ENCODE measurements at regions not wholly inside any gene's neighbourhood (a gene's known extent, or its start where the extent isn't known, plus 50 kb on each side); places are given as distances from the start of the nearest gene placed in this dataset.

GRCh38 chr10:1923586-1923985 lies 186.3 kb upstream of the ADARB2 start:
- H3K9ac ChIP-seq (ENCODE audit: extremely low read depth, insufficient read length, low read length), result no peak overlapping the region
- H3K27ac Mint-ChIP-seq, result no peak overlapping the region
- no peaks in the 10 kb centered on the region for H3K36me3 Mint-ChIP-seq (ENCODE audit: insufficient read depth in 1 of 3, low read depth in 3 of 3)
- H3K79me1 ChIP-seq (ENCODE audit: insufficient read depth, low read depth, low read length, poor library complexity, severe bottlenecking), result no peaks in the 10 kb centered on the region
- no peak for DNase-seq
- H3K27me3 Mint-ChIP-seq (ENCODE audit: low read depth), result no peaks in the 10 kb centered on the region
- no peak overlapping the region for H2BK20ac ChIP-seq (ENCODE audit: low read depth, low read length, poor library complexity, severe bottlenecking)
- no peak overlapping the region for H4K91ac ChIP-seq (ENCODE audit: insufficient read length, low read depth, low read length)
- H3K18ac ChIP-seq (ENCODE audit: insufficient read length, low read depth, low read length), result no peak overlapping the region
- H2BK5ac ChIP-seq (ENCODE audit: insufficient read length, low read length), result no peak overlapping the region
- H3K4me1 Mint-ChIP-seq, result peaks cover 4 to 9% of the 10 kb centered on the region in 2 experiments; a peak in 3 of 4 replicates
- no peak overlapping the region for H3K4ac ChIP-seq (ENCODE audit: low read depth, low read length)
- no peak overlapping the region for H4K8ac ChIP-seq (replicated peaks; ENCODE audit: insufficient read length, low read depth, low read length)
- no peak overlapping the region for H3K4me2 ChIP-seq (ENCODE audit: insufficient read depth, insufficient read length, low read length)
- no peaks in the 10 kb centered on the region for H3K9me3 Mint-ChIP-seq
- H4K5ac ChIP-seq (ENCODE audit: insufficient read length, low read depth, low read length), result no peak overlapping the region
- no peaks in the 10 kb centered on the region for H3K9me3 ChIP-seq (ENCODE audit: control insufficient read depth, low read depth, low read length)
- no peak overlapping the region for H3K27ac ChIP-seq (ENCODE audit: insufficient read length, low read depth, low read length)
- H2BK15ac ChIP-seq (ENCODE audit: low read depth, low read length), result no peak overlapping the region
- H4K20me1 ChIP-seq (ENCODE audit: control insufficient read depth, insufficient read depth, insufficient read length), result no peaks in the 10 kb centered on the region
- no peak overlapping the region for H3T11ph ChIP-seq (ENCODE audit: low read length)
- H3K23ac ChIP-seq (ENCODE audit: insufficient read length, low read depth, low read length), result no peak overlapping the region
- H3K4me3 Mint-ChIP-seq, result no peak overlapping the region
- H3K14ac ChIP-seq (ENCODE audit: insufficient read depth, low read length), result no peak overlapping the region
- H2AK5ac ChIP-seq (ENCODE audit: insufficient read length, low read length), result no peak overlapping the region
- no peak for TF ChIP-seq CTCF (conservative IDR thresholded peaks at IDR 0.05)
- no peaks in the 10 kb centered on the region for H3K79me2 ChIP-seq (ENCODE audit: insufficient read depth, low read length)
- H3K4me1 ChIP-seq (ENCODE audit: insufficient read depth, low read length), result no peaks in the 10 kb centered on the region
- WGBS (ENCODE audit: extremely low coverage, insufficient read length, low lambda C conversion rate), result no CpG with 5 or more reads among the region's 8 CpGs
- no peaks in the 10 kb centered on the region for H3K23me2 ChIP-seq (ENCODE audit: insufficient read length, low read depth, low read length, poor library complexity, severe bottlenecking)
- H2AFZ ChIP-seq (ENCODE audit: low read length), result no peak overlapping the region
- no peak overlapping the region for H2BK120ac ChIP-seq (ENCODE audit: low read depth, low read length, poor library complexity, severe bottlenecking)
- no peaks in the 10 kb centered on the region for H3K27me3 ChIP-seq (ENCODE audit: insufficient read depth, low read length)
- no peak overlapping the region for H3K56ac ChIP-seq (ENCODE audit: insufficient read length, low read depth, low read length)
- H2BK12ac ChIP-seq (ENCODE audit: insufficient read length, low read depth, low read length), result no peak overlapping the region
